ENCODE measurements at regions not wholly inside any gene's neighbourhood (a gene's known extent, or its start where the extent isn't known, plus 50 kb on each side); places are given as distances from the start of the nearest gene placed in this dataset.

GRCh38 chr15:100765467-100766241, 114.0 kb upstream of the ALDH1A3 start (continued):
- TF ChIP-seq, protein P1, sequence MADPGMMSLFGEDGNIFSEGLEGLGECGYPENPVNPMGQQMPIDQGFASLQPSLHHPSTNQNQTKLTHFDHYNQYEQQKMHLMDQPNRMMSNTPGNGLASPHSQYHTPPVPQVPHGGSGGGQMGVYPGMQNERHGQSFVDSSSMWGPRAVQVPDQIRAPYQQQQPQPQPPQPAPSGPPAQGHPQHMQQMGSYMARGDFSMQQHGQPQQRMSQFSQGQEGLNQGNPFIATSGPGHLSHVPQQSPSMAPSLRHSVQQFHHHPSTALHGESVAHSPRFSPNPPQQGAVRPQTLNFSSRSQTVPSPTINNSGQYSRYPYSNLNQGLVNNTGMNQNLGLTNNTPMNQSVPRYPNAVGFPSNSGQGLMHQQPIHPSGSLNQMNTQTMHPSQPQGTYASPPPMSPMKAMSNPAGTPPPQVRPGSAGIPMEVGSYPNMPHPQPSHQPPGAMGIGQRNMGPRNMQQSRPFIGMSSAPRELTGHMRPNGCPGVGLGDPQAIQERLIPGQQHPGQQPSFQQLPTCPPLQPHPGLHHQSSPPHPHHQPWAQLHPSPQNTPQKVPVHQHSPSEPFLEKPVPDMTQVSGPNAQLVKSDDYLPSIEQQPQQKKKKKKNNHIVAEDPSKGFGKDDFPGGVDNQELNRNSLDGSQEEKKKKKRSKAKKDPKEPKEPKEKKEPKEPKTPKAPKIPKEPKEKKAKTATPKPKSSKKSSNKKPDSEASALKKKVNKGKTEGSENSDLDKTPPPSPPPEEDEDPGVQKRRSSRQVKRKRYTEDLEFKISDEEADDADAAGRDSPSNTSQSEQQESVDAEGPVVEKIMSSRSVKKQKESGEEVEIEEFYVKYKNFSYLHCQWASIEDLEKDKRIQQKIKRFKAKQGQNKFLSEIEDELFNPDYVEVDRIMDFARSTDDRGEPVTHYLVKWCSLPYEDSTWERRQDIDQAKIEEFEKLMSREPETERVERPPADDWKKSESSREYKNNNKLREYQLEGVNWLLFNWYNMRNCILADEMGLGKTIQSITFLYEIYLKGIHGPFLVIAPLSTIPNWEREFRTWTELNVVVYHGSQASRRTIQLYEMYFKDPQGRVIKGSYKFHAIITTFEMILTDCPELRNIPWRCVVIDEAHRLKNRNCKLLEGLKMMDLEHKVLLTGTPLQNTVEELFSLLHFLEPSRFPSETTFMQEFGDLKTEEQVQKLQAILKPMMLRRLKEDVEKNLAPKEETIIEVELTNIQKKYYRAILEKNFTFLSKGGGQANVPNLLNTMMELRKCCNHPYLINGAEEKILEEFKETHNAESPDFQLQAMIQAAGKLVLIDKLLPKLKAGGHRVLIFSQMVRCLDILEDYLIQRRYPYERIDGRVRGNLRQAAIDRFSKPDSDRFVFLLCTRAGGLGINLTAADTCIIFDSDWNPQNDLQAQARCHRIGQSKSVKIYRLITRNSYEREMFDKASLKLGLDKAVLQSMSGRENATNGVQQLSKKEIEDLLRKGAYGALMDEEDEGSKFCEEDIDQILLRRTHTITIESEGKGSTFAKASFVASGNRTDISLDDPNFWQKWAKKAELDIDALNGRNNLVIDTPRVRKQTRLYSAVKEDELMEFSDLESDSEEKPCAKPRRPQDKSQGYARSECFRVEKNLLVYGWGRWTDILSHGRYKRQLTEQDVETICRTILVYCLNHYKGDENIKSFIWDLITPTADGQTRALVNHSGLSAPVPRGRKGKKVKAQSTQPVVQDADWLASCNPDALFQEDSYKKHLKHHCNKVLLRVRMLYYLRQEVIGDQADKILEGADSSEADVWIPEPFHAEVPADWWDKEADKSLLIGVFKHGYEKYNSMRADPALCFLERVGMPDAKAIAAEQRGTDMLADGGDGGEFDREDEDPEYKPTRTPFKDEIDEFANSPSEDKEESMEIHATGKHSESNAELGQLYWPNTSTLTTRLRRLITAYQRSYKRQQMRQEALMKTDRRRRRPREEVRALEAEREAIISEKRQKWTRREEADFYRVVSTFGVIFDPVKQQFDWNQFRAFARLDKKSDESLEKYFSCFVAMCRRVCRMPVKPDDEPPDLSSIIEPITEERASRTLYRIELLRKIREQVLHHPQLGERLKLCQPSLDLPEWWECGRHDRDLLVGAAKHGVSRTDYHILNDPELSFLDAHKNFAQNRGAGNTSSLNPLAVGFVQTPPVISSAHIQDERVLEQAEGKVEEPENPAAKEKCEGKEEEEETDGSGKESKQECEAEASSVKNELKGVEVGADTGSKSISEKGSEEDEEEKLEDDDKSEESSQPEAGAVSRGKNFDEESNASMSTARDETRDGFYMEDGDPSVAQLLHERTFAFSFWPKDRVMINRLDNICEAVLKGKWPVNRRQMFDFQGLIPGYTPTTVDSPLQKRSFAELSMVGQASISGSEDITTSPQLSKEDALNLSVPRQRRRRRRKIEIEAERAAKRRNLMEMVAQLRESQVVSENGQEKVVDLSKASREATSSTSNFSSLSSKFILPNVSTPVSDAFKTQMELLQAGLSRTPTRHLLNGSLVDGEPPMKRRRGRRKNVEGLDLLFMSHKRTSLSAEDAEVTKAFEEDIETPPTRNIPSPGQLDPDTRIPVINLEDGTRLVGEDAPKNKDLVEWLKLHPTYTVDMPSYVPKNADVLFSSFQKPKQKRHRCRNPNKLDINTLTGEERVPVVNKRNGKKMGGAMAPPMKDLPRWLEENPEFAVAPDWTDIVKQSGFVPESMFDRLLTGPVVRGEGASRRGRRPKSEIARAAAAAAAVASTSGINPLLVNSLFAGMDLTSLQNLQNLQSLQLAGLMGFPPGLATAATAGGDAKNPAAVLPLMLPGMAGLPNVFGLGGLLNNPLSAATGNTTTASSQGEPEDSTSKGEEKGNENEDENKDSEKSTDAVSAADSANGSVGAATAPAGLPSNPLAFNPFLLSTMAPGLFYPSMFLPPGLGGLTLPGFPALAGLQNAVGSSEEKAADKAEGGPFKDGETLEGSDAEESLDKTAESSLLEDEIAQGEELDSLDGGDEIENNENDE (IDR thresholded peaks at IDR 0.05; ENCODE audit: insufficient replicate concordance, low read length): no peak
- TF ChIP-seq SP1 (IDR thresholded peaks at IDR 0.05; ENCODE audit: low read depth, low read length): no peak

Data from H1 (cell line).